ENCODE measurements at regions not wholly inside any gene's neighbourhood (a gene's known extent, or its start where the extent isn't known, plus 50 kb on each side); places are given as distances from the start of the nearest gene placed in this dataset.

DNA sequence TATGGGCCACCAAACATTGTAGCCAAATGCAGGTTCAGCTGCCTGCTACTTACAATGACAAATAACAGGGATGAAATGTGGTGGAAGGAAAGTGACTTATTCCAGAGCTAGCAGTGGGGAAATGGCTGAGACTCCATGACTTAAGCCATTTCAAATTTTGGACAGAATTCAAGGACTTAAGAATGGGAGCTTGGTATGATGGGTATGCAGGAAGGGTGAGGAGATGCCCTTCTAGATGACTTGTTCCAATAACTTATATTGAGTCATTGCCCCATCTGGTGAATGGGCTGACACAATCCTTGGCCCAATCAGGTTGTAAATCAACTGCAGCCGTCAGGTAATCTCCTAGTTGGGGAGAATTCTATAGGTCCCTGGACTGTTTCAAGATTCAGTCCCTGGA is 230.7 kb upstream of the SGCD start:
- DNase-seq: no peak

DNA sequence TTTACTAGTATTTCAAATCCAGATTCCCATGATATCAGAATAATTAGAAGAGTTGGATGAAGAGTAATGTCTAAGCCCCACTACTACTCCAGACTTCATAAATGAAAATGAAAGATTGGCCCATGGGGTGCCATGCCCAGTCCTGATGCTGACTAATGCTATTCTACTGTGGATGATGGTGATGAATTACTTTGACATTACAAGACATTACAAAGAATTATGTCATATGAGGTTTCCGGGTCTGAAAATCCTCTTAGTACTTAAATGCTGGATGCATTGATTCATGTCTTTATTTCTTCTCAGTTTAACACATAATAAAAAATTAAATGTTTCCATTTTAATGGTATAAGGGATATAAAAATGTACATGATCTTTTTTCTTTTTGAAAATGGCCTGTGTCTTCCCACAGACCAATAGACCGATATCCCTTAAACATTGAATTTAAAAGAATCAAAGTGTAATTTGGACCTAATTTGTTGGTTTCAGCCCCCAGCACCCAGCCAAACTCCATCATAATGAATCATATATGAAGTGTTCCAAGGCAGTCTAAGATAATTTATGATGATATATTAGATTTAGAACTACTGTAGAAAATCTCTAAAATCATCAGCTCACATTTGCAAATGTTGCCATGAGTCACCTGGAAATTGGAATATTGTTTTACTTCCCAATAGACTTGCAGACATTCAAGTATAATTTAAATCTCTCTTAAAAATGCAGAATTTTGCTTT is 223.6 kb upstream of the SGCD start:
- no peak for DNase-seq

DNA sequence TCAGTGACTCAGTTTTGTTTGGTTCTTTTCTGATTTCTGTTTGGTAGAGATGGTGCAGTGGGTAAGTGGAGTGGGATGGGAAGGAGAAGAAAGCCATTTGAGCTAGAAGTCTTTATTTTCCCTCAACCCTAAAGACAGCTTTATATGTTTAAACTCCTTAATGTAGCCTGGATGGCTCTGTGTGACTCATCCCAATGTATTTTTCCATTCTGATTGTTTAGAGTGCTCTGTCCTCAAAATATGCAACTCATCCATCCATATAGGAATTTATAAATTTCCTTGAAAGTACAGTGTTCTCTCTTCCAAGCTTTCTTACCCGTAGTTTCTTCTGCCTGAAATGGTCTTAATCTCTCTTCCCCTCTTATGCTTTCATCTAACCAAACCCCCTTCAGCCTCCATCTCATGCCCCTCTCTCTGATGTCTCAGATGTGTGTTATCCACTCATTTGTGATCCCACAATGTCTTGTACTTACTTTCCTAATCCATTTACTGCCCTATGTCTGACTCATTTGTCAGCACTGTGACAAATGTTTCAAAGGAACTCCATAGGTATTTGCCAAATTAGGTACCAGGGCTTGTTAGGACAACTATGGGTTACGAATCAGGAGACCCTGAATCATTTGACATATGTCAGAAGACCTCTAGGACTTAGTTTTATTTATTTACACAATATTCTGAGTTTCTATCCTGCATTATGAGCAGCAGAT is 217.5 kb upstream of the SGCD start:
- no peak for DNase-seq

DNA sequence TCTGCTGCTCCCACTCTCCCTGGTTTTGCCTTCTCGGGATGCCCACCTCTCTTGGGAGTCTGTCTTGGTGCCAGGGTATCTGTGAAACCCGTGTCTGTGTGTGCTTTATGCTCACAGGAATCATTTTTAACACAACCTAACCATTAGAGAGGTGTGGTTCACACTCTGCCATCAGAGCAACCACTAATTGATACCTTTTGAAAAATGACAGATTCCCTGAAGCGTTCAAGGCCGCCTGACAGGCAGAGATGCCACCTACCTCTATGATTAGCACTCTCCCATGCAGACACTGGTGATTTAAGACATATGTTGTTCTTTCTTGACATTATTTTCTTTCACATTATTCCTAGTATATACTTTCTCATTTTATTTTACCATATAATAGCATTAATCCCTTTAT is 207.3 kb upstream of the SGCD start:
- no peak for DNase-seq

DNA sequence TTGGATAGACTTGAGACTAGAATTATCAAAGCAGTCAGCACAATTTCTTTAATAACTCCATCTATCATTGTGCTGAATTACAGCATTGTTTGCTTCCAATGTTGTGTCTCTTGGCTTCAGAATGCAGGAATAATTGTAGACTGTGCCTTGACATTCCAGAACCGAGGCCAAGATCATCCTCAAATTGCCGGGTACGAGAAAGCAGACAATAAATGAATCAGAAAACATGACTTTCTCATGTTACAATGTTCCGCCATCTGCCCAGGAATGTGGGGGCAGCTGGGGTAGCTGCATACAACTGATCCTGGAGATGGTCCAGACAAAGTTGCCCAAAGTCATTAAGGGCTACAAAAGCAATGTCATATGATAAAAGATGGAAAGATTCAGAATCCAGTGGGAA is 206.2 kb upstream of the SGCD start:
- DNase-seq: no peak

DNA sequence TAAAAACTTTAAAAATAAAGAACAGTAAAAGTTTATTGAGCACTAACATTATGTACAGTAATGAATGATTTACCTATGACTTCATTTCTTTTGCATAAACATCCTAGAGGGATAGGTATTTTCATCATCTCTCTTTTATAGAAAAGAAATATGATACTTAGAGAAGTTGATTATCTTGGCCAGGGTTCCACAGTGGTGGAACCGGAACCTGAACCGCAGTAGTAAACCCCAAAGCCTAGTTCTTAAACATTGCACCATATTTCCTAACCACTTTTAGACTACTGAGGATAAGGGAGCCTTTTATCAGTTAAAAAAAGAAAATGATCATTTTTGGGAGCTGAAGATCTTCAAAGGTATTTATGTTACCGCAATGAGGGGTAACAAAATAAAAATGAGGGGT is 205.7 kb upstream of the SGCD start:
- DNase-seq: no peak

DNA sequence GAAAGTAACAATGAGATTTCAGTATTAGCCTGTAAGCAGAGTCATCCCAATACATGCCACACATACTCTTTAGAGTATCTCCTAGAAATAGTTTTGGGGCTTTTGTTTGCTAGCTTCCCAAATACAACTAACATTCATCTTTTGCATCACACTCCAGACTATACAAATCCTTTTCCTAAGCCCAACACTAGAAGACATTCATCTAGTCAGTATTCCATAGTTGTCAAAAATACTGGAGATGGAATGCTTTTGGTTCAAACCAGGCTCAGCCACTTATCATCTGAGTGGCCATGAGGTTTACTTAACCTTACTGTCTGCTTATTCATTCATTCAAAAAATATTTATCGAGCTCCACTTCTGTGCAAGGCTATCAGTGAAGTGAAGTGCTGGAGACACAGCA is 205.1 kb upstream of the SGCD start:
- DNase-seq: no peak

DNA sequence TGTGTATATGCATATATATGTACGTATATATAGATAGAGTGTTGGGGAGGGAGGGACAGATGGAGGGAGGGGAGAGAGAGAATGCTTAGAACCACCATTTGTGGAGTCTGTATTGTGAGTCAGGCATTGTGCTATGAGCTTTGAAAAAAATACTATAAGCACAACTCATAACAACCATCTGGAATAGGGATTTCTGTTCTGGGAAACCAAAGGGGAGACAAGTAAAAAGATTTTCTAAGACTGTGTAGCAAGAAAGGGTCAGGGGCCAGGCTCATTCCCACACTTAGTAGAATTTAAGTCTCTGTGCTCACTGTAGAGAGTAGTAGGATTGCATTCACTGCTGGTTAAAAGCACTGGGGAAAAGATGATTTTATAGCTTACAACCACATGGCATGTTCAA is 202.3 kb upstream of the SGCD start:
- no peak for DNase-seq

DNA sequence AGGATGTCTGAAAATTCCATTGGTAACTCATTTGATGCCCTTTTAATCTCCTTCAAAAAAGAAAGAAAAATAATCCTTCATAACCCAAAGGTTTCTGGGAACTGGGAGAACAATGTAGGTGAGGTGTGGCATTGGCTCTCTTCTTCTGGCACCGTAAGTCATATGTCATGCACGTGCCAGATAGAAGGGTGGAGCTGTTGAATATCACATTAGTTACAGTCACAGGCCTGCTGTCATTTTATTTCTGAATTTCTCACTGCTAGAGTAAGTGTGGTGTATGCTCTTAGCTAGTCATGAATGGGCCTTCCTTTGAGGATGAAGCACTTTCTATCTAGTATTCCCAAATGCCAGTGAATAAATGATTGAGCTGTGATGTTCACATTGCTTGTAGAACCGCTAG is 201.8 kb upstream of the SGCD start:
- no peak for DNase-seq

DNA sequence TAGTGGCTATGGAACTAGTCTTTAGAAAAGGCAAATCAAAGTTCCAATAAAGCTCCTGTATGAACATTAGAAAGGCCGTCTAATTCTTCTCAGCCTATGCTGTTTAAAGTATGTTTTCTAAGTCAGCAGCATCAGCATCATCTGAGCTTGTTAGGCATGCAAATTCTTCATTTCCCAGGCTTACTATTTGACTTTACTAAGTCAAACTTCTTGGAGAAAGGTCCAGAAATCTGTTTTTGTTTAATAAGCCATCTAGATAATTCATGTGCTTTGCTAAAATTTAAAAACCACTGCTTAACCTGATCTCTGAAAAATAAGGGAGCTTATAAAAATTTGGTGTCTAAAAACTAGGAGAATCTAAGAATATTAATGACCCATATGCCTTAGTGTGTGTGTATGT is 200.2 kb upstream of the SGCD start:
- no peak for DNase-seq

DNA sequence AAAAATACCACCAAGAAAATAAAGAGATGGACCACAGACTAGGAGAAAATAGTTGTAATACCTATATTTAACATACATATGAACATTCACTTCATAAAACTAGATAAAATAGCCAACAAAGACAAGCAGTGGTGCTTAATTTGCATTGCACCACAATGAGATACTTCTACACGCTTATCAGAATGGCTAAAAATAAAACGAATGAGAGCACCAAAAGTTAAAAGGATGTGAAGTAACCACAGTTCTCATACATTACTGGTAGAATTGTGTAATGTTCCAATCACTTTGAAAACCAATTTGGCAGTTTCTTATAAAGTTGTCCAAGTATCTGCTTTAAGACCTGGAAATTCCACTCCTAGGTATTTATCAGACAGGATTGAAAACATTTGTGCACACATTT is 198.9 kb upstream of the SGCD start:
- DNase-seq: no peak

DNA sequence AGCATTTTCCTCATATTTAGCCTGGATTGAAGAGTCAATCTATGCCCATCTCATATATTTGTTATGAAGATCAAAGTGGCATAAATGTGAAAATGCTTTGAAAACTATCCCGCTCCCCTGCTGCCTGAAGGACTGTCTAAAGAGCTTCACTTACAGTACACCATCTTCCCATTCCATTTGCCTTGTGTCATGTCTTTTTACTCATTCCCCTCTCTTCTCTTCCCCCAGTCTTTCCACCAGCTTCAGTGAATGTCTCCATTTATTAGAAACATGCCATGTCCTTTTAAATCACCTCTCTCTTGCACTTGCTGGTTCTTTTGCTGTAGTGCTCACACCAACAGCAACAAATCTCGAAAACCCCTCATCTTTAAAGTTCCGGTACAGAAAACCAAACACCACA is 192.7 kb upstream of the SGCD start:
- no peak for DNase-seq

DNA sequence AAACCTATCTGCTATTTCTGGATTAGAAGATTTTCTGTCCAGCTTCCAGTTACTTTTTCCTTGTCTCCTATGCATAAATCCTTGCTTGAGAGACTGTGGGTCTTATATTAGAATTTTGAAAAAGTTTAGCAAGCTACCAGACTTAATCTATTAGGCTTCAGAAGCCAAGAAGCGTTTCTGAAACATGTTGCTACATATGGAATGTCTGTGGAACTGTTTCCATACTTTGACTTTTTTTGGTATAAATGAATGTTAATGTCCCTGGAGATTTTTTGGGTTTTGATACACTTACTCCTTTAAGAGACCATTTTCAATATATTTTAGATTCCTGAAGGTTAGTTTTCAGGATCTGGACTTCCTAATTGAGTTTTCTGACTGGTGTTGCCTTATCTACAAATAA is 191.4 kb upstream of the SGCD start:
- DNase-seq: no peak

DNA sequence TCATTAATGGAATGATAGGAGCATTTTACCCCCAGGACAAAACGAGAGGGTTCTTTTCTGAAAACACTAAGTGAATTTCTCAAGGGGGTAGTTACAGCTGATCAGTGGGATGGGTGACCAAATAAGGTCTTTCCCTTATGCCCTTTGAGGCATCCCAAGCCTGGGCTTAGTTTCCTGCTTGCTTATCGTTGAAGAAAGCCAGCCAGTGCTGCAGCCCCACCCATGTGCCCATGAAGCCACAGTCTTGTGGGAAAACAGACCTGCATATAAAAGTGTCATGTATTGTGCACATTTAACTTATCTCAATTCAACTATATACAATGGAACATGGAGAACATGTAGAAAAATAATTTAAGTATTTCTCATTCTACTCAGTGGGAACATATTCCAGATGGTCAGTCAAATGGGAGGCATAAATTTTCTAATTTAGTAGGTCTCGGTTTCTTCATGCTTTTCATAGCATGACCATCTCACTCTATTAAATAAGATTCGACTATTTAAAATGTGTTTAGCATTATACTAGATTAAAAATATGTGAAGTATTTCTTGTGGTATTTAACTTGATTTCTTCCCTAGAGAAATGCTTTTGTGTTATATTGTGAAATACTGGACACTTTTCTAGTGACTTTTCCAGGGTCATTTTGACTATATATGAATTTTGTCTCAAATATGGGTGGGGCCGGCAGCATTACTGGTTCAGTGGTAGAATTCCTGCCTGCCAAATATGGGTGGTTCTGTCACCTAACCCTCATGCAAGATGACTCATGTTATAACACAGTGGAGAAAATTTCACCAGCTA is 189.7 kb upstream of the SGCD start:
- no peak for DNase-seq

DNA sequence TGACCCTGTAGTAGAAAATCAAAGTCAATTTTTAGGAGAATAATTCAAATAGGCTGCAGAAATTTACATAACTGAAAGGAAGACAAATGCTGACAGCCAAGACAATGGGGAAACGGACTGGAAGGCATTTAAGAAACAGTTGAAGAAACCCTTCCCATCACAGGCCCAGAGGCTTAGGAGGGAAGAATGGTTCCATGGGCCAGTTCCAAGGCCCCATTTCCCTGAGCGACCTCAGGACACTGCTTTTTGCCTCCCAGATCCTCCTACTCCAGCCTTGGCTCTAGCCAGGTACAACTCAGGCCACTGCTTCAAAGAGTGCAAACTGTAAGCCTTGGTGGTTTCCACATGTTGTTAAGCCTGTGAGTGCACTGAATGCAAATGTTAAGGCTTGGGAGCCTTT is 184.1 kb upstream of the SGCD start:
- DNase-seq: no peak

DNA sequence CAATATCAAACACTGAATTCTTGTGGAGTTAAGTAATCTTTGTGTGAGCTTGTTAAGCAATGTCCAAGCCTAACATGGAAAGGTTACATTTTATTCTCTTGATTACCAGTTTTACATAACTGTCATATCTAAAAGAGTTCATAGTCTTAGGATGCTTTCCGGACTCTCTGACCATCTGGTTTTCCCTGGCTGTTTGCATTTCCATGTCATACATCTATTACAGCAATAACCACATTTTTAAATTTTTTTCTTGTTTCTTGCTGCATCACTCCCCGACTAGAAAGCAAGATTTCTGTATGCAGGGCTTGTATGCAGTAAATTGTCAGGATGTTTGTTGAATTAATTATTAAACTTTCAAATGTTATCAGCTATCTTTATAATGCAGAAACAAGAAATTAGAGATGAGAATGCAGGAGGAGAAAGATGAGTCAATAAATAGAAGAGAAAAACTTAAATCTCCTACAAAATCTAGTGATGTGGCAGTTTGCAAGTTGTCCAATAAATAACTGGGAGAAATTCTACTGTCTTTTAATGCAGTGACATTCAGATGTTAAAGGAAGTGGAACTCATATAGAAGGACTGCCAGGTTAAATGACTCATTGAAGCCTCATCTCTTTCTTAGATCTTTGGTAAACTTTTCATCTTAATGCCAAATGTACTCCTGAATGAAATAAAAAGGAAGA is 179.6 kb upstream of the SGCD start:
- DNase-seq: no peak

DNA sequence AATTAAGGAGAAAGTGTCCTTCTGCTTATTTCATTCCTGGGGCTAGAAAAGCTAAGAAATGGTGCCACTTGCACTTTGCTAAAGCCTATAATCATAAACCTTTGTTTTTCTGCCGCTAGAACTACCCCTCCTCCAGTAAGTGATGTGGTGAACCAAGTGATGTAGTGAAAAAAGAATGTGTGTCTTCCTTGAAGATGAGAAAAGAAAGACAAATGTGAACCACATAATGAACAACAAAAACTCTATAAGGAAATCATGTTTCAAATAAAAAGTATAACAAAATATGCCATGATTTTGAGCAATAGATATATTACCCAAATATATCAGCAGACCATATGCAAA is 179.0 kb upstream of the SGCD start:
- DNase-seq: no peak

DNA sequence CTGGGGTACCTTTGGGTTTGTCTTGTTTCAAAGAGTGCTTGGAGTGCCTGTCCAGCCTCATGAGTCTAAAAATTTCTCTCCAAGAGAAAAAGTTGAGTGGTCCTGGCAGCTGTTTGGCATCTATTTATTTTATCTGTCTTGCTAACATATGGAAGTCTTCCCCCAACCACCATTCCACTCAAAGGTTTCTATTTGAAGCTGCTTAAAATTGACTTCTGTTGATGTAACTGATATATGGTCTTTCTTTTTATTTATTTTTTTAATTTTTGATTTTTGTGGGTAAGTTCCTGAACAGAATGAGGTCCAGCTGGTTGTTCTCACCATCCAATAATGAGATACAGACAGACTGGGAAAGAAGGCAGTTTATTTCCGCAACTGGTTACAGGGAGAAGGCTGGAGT is 178.7 kb upstream of the SGCD start:
- no peak for DNase-seq

DNA sequence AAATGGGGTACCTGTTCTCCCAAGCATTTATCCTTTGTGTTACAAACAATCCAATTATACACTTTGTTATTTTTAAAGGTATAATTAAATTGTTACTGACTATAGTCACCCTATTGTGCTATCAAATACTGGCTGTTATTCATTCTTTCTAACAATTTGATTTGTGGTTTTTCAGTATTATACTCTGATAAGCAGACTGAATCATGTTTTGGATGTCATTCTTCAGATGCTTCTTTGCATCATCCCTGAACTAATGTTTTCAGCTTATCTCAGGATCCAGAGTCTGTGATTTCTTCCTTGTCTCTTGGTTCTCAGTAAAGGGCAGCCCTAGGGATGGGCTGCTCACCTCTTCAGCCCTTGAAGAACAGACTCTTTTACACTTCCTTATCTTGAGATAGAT is 177.8 kb upstream of the SGCD start:
- no peak for DNase-seq

DNA sequence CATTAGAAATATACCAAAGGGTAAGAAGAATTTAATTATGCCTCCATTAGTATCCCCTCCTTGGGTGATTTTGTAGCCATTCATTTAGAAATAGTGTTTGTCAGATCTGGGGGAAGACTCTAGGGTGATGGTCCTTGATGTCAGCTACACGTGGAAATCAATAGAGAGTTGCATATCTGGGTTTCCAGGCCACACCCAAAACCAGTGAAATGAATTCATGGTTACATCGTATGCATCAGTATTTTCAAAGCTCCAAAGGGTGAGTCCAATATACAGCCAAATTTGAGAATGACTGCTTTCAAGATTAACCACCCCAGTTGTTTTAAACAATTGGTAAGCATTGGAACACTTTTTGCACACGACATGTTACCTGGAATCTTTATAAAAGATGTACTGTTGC is 173.4 kb upstream of the SGCD start:
- no peak for DNase-seq

DNA sequence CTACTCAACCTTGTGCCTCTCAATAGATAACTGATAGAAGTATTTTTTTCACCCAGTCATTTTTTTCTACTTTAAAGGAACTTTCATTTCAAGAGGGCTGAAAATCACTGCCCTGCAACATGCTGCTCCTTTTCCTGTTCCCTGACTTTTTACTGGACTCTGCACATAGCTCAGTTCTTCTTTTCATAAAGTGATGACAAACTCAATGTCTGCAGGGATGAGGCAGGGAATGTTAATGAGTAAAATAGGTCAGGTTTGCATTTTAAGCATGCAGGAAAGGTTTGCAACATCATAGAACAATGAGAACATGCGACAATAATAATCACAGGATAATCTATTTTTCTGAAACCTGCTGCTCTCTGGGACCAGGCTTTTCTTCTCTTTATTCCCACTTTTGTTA is 172.2 kb upstream of the SGCD start:
- no peak for DNase-seq

DNA sequence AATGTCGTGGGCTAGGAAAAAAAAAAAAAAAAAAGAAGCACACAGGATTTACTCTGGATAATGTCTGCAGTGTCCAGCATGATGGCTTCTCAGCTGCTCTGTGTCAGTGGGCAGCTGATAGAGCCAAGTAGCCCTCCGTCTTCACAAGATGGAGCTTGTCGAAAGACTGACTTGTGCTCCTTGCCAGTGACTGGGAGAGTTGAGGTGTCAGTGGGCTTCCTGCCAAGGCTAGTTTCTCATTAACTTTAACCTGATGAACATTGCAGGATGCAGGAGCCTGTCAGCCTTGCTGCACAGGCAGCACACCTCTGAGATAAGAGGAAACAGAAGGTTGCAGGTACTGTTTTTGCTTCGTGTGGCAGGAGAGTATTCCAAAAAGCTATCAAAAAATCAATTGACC is 171.4 kb upstream of the SGCD start:
- DNase-seq: no peak

DNA sequence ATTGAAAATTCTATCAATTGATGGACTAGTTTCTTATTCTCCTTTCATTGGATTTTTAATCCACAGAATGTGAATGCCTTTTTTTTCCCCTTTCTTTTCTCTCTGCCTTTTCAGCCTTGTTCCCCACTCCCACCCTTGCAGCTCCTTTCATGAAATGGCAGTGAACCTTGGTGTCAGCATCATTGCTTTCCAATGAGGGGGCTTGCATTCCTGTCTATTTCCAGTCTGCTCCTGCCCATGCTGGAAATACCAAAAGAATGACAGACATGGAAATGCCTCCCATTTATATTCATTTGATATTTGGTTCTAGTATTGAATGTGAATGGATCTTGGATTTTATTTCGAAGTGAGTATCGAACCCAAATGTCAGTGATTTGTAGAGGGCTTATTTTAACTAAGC is 162.7 kb upstream of the SGCD start:
- DNase-seq: no peak

DNA sequence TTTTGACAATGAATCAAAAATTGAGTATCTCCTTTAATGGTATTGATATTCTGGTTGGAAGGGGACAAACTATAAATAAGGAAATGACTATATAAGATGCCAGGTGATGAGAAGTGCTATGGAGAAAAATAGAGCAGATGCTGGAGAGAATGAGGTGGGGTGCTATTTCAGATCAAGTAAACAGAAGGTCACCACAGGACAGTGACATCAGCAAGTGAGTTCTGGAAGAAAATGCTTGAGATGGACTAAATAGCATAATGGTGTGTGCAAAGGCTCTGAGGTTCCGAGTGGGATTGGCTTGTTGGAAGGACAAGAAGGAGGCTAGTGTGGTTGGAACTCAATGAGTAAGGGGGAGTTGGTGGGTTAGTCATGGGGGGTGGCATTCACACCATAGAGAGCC is 157.5 kb upstream of the SGCD start:
- no peak for DNase-seq
